Heart left ventricle (tissue), 13 donors: ENCODE measurements at regions not wholly inside any gene's neighbourhood (a gene's known extent, or its start where the extent isn't known, plus 50 kb on each side); places are given as distances from the start of the nearest gene placed in this dataset.

Source experiments
- CTCF ChIP-seq, 12 donors: fragments of 200-600 bp; sonication (generic) in 4 of 12; IDR thresholded peaks; one replicate each; pipeline versions ENCODE4 v1.5.0 to v1.8.0; 2018 to 2022; ENCODE audit warnings: antibody characterized with exemption in 12 of 12, mild to moderate bottlenecking in 5 of 12
- POLR2A ChIP-seq, 2 donors: fragments of 450-650 bp; IDR thresholded peaks; one replicate each; pipeline ENCODE4 v1.6.1; 2017; ENCODE audit warnings: antibody characterized with exemption in 2 of 2, mild to moderate bottlenecking in 2 of 2, moderate library complexity in 2 of 2
- donor health status: ischemic (EF 13 %, LVEDD 7.1; RV severe dilation, severe dysfunction).
- donor health status: DM: no; HTN: yes; CAD: no.
- donor health status: DM: no; HTN: no; CAD: no.
- donor health status: ischemic (EF 25% LVEDD 6.9; RV normal size, moderate dysfunction).
- donor health status: ischemic (EF 25% LVEDD 5.7; RV mildly dilated, moderate dysfunction).
- donor health status: ischemic (EF 35%, LVEDD 5.7; RV mildly dilated, moderate dysfunction).
- donor health status: nonischemic (EF 11% LVEDD 7.7; RV severe dilation, severe dysfunction).
- donor health status: DM: yes; HTN: yes; CAD: no.
- donor health status: PGD.
- donor health status: ischemic (EF 29% LVEDD 5.4; RV normal size, mild dysfunction).
- donor health status: nonischemic (EF 23%, LVEDD 6.1; RV moderate dilation, normal function).

DNA sequence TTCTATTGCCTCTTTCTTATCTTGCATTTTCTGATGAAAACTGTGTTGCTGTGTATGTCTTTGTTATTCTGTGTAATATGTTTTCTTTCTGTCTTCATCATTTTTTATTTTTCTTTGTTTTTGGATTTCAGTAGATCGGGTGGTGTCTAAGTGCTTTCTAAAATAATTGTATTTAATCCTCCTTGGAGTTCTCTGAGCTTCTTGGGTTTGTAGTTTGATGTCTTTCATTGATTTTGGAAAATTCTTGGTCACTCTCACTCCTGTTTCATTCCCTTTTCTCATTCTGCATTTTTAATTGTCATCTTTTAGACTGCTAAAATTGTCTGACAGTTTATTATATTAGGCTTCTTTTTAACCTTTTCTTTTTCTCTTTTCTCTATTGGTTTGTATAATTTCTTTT lies 560.5 kb downstream of the IRX1 start:
- TF ChIP-seq POLR2A (IDR thresholded peaks at IDR 0.05) (no peak), CTCF (IDR thresholded peaks at IDR 0.05) (no peak)
